ENCODE measurements at regions not wholly inside any gene's neighbourhood (a gene's known extent, or its start where the extent isn't known, plus 50 kb on each side); places are given as distances from the start of the nearest gene placed in this dataset.
"Not testable (repeated sequence)": the region's sequence is repeated elsewhere in the genome, so short reads cannot be mapped to it uniquely, and the experiment has no call there.

DNA sequence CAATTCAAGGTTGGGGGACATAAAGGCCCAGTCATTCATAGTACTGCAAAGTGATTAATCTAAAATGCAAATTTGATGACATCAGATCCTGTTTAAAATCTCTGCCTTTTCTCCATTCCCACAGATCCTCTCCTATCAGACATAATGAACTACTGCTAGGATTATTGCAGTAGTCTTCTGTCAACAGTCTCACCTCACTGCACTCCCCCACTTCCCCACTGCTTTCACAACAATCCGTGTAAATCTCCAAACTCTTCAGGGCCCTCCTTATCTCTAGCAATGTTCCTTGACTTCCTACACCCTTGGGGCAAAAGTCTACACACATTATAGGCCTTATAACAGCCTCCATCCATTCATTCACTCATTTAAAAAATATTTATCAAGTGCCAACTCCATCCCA is 112.4 kb downstream of the KBTBD2 start:
- no peak overlapping the region for H3K27ac ChIP-seq
- TF ChIP-seq ZFX (IDR thresholded peaks at IDR 0.05): no peak
- TF ChIP-seq, protein P1, sequence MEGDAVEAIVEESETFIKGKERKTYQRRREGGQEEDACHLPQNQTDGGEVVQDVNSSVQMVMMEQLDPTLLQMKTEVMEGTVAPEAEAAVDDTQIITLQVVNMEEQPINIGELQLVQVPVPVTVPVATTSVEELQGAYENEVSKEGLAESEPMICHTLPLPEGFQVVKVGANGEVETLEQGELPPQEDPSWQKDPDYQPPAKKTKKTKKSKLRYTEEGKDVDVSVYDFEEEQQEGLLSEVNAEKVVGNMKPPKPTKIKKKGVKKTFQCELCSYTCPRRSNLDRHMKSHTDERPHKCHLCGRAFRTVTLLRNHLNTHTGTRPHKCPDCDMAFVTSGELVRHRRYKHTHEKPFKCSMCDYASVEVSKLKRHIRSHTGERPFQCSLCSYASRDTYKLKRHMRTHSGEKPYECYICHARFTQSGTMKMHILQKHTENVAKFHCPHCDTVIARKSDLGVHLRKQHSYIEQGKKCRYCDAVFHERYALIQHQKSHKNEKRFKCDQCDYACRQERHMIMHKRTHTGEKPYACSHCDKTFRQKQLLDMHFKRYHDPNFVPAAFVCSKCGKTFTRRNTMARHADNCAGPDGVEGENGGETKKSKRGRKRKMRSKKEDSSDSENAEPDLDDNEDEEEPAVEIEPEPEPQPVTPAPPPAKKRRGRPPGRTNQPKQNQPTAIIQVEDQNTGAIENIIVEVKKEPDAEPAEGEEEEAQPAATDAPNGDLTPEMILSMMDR (conservative IDR thresholded peaks at IDR 0.05): no peak

DNA sequence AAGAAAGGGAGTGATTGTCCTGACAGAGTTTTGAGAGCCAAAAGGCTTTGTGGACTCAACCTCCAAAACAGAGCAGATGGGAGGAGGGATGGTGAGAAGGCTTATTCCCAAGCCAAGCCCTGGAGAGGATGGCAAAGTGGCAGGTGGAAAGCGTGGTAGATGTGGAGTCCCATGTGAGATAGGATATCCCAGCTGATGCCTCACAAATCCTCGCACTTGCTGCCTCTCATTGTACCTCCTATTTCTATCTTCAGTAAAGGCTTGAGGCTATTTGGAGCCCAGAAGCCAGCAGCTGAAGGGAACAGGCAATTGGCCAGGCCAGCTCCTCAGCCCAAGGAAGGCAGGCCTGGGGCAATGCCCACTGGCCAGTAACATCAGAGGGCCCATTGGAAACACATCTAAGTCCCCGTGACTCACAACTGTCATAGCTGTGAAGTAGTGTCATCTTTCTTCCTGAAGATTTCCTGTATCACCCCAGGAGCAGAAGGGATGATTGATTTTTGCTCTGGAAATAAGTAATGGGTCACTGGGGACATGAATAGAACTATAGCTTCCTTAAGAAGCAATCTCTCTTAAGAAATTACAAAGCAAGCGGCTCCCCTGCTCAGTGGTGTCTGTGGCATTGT is 114.4 kb downstream of the KBTBD2 start:
- not testable (repeated sequence) for H3K27ac ChIP-seq

DNA sequence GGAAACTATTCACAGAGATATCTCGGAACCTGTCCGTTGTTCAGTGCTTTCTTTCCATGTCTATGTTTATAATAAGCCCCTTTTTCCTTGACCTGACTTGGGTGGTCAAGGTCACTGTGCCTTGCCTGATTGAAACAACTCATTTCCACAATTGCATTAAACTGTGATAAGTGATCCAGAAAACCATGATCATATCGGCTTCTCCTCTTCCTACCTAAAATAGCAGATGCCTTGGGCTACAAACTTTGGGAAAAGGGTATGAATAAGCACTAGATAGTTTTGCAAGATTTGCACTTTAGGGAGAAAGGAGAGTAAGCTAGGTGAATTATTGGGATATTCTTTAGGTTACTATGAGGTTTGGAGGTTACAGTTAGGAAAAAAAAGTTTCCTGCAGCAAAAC is 115.2 kb downstream of the KBTBD2 start:
- H3K27ac ChIP-seq: not testable (repeated sequence)

DNA sequence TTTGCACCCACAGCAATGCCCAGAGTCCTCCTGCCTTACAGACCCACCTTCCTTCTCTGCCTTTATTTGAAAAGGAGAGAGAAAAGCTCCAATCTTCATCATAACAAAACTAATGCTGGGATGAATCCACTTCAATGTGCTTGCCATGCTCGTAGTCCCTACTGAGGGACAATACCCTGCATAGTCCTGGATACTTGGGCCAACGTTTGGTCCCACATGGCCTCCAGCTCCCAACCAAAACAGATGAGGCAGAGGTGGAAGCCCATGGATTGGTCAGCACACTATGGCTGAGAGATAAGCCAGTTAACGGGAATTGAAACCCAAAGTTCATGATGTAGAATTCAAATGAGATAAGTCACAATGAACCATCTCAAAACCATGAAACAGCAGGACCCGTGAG is 115.8 kb downstream of the KBTBD2 start:
- H3K27ac ChIP-seq: not testable (repeated sequence)

DNA sequence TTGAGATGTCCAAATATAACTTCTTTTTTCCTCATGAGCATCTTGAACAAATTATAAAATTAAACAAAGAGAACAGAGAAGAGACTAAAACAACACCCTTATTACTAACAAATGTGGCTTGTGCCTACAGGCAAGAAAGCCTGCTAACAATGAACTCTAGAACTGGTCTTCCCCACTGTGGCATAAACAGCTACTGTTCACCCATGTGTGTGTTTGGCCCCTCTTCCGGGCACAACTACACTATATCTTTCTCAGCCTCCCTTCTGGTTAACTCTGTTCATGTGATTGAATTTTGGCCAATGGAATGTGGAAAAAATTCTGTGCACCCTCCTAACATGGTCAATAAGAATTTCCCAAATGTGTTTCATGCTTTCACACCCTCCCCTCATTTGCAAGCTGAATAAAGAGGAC is 117.0 kb downstream of the KBTBD2 start:
- TF ChIP-seq, protein P1 (conservative IDR thresholded peaks at IDR 0.05): no peak
- TF ChIP-seq ZFX (IDR thresholded peaks at IDR 0.05): no peak
- H3K27ac ChIP-seq: no peak overlapping the region

DNA sequence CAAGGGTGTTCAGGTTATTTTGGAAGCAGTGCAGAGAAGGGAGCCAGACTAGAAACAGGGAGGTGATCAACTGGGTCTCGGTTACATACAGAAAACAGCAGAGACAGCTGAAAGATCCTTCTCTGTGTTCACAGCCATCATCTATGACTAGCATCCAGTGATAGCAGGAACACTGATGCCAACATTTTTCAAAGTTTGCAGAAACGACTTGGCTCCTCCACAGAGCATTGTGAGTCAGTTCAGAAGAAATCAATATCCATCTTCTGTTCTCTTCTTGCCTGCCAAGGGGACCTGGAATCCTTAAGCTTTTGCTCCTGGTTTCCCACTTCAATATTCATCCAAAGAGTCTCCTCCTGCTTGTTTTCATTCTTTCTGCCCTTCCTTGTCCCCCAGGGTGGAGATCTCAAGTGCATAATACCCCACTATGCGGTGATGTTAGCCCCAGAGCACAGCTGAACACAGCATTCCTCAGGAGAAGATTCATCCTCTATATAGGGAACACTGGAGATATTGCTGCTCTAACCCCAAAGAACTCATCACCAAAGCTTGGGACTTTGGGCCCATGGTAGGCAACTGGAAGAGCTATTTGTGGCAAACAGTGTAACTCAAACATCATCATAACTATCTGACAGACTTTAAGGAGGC is 122.6 kb downstream of the KBTBD2 start:
- H3K27ac ChIP-seq: not testable (repeated sequence)

DNA sequence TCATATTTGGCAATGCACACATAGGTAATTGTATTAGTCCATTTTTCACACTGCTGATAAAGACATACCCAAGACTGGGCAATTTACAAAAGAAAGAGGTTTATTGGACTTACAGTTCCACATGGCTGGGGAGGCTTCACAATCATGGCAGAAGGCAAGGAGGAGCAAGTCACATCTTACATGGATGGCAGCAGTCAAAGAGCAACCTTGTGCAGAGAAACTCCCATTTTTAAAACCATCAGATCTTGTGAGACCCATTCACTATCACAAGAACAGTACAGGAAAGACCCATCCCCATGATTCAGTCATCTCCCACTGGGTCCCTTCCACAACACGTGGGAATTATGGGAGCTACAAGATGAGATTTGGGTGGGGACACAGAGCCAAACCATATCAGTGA is 123.2 kb downstream of the KBTBD2 start:
- not testable (repeated sequence) for H3K27ac ChIP-seq

DNA sequence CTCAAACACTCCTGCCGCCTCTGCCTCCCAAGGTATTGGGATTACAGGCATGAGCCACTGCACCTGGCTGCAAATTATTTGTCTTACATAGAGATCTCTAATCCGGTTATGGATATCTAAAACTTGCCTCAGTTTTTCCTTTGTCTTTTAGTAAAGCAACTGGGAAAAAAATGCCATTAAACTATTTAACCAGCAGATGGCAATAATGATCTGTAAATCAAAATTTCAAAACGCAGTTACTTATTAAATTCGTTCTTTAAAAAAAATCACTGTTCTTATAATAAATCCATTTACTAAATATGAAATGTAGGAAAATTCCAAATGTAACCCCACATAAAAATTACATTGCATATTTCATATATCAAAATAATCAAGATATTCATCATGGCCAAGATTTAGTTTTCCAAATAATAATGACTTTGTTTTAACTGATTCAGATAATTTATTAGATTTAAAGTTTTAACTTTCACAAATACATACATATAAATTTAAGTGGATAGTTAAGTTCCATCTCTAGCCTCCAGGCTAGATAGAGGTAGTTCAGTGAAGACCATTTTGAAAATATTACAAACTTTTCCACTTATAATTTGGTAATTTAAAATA is 125.8 kb downstream of the KBTBD2 start:
- H3K27ac ChIP-seq: not testable (repeated sequence)
- TF ChIP-seq, protein P1 (conservative IDR thresholded peaks at IDR 0.05): peak; percentile 45

DNA sequence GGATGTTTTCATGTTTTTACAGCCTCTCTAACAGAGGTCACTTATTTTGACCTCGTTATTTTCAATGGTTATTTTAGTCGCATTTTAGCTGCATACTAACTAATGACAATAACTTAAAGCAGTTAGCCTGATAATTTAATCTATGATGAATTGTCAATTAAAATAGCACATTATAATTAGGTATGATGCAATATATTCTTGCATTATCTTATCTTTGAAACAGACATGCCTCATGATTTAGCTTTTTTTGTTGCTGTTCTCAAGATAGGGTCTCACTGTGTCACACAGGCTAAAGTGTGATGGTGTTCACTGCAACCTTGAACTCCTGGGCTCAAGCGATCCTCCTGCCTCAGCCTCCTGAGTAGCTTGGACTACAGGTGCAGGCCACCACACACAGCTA is 126.4 kb downstream of the KBTBD2 start:
- TF ChIP-seq, protein P1 (conservative IDR thresholded peaks at IDR 0.05): no peak
- TF ChIP-seq ZFX (IDR thresholded peaks at IDR 0.05): no peak
- no peak overlapping the region for H3K27ac ChIP-seq

DNA sequence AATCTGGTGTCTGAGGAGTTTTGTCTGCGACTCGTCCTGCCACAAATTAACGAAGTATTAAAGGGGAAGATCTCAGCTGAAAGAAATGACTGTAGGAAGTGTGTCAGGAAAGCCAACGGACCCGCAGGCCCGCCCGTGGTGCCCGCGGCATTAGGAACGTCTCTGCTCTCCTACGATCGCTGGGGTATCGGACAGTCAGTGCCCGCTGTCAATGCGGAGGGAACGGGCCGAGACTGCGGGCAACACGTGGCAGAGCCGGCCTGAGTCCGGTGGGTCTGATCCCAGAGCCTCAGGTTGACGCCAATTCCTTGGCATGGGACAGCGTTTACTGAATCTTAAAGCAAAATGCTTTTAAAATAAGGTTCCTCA is 128.7 kb downstream of the KBTBD2 start:
- TF ChIP-seq, protein P1 (conservative IDR thresholded peaks at IDR 0.05): no peak
- TF ChIP-seq ZFX (IDR thresholded peaks at IDR 0.05): no peak
- H3K27ac ChIP-seq: no peak overlapping the region

DNA sequence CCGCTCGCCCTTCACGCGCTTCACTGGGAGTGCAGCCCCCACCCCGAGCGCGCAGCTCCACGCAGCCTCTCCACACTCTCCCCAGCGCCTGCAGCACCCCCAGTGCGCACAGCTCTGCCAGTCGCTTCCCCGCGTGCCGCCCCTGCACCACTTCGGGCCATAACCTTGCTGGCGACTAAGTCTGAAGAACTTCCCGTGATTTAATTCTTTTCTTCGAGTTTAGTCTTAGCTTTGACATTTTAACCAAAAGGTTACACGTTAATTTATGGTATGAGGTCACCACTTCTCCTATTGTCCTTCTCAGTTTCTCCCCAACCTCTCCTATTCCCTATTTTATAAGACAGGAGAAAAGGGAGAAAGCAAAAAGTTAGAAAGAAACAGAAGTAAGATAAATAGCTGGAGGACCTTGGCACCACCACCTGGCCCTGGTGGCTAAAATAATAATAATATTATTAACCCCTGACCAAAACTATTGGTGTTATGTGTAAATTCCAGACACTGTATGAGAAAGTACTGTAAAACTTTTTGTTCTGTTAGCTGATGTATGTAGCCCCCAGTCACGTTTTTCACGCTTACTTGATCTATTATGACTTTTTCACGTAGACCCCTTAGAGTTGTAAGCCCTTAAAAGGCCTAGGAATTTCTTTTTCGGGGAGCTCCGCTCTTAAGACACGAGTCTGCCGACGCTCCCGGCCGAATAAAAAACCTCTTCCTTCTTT is 129.2 kb downstream of the KBTBD2 start:
- not testable (repeated sequence) for H3K27ac ChIP-seq
